ENCODE measurements at regions not wholly inside any gene's neighbourhood (a gene's known extent, or its start where the extent isn't known, plus 50 kb on each side); places are given as distances from the start of the nearest gene placed in this dataset.

- 75 to 82% methylated on average over 2 of the region's 2 CpGs for WGBS, 2 donors
- H3K4me3 ChIP-seq (ENCODE audit: low read depth, poor library complexity, severe bottlenecking), result no peak overlapping the region
- TF ChIP-seq POLR2A (IDR thresholded peaks at IDR 0.05), result no peak
- no peak for TF ChIP-seq CTCF (IDR thresholded peaks at IDR 0.05)
- intact Hi-C loops (cut with DNase I; ENCODE audit: low total_unique reads), result no loop called here
- no peak for DNase-seq (ENCODE audit: low spot score in 2 of 2)
Observed at GRCh38 chrX:116238567-116239255, 68.2 kb downstream of the AGTR2 start.

- no peak for DNase-seq (ENCODE audit: low spot score in 2 of 2)
- WGBS, 2 donors, result 28 to 42% methylated on average over 8 of the region's 8 CpGs
Observed at GRCh38 chrX:116239944-116240840, 69.6 kb downstream of the AGTR2 start.

GRCh38 chrX:116241001-116241400 lies 70.5 kb downstream of the AGTR2 start:
- no peak for DNase-seq (ENCODE audit: low spot score in 2 of 2)
- no peak for TF ChIP-seq POLR2A (IDR thresholded peaks at IDR 0.05)
- TF ChIP-seq CTCF (IDR thresholded peaks at IDR 0.05), result no peak
- no peak overlapping the region for H3K4me3 ChIP-seq (ENCODE audit: low read depth, poor library complexity, severe bottlenecking)
- intact Hi-C loops (cut with DNase I; ENCODE audit: low total_unique reads), result no loop called here

More at GRCh38 chrX:116239944-116240840, 69.6 kb downstream of the AGTR2 start:
- H3K4me3 ChIP-seq (ENCODE audit: low read depth, poor library complexity, severe bottlenecking), result no peak overlapping the region
- TF ChIP-seq CTCF (IDR thresholded peaks at IDR 0.05), result no peak
- no peak for TF ChIP-seq POLR2A (IDR thresholded peaks at IDR 0.05)
- intact Hi-C loops (cut with DNase I; ENCODE audit: low total_unique reads), result no loop called here

- intact Hi-C loops (cut with DNase I; ENCODE audit: low total_unique reads), result no loop called here
- H3K4me3 ChIP-seq (ENCODE audit: low read depth, poor library complexity, severe bottlenecking), result no peak overlapping the region
- no peak for DNase-seq (ENCODE audit: low spot score in 2 of 2)
- no peak for TF ChIP-seq CTCF (IDR thresholded peaks at IDR 0.05)
- TF ChIP-seq POLR2A (IDR thresholded peaks at IDR 0.05), result no peak
Observed at GRCh38 chrX:116243039-116243438, 72.5 kb downstream of the AGTR2 start.

GRCh38 chrX:116246261-116246660 lies 75.7 kb downstream of the AGTR2 start:
- intact Hi-C loops (cut with DNase I; ENCODE audit: low total_unique reads), result no loop called here
- TF ChIP-seq POLR2A (IDR thresholded peaks at IDR 0.05) (no peak), CTCF (IDR thresholded peaks at IDR 0.05) (no peak)
- no peak overlapping the region for H3K4me3 ChIP-seq (ENCODE audit: low read depth, poor library complexity, severe bottlenecking)
- 84 to 85% methylated on average over 2 of the region's 2 CpGs for WGBS, 2 donors
- DNase-seq (ENCODE audit: low spot score in 2 of 2), result no peak

All from lower leg skin (tissue), 4 donors.